Common myeloid progenitor, CD34-positive (primary cell): ENCODE measurements at regions not wholly inside any gene's neighbourhood (a gene's known extent, or its start where the extent isn't known, plus 50 kb on each side); places are given as distances from the start of the nearest gene placed in this dataset.

ENCODE experiments used
- CTCF ChIA-PET: fragments of 350-600 bp; sonication (Branson Sonifier 250); formaldehyde crosslinking; loops from one replicate; lab custom pipeline; 2021; ENCODE audit warnings: antibody characterized with exemption; lab: Charles Lee
- POLR2A ChIA-PET: fragments of 350-600 bp; sonication (Branson Sonifier 250); formaldehyde crosslinking; loops from one replicate; lab custom pipeline; 2021; ENCODE audit warnings: antibody characterized with exemption; lab: Charles Lee
- DNase-seq, 3 donors: peaks; one replicate each; pipeline versions ENCODE4 v3.0.0 to v3.0.0-alpha.2; 2013
- H3K27ac ChIP-seq, 2 experiments: 1 replicate in 1 of 2; 2 replicates in 1 of 2; pipeline ENCODE4 v1.7.0; 2013; ENCODE audit warnings: inconsistent platforms in 2 of 2, low read length in 2 of 2, mild to moderate bottlenecking in 2 of 2, low read depth in 1 of 2, moderate library complexity in 1 of 2; ENCODE audit not compliant: severe bottlenecking in 2 of 2, insufficient read depth in 1 of 2, poor library complexity in 1 of 2
- H3K27me3 ChIP-seq, 5 experiments: replicated peaks in 2 of 5; 1 replicate in 3 of 5; 2 replicates in 2 of 5; pipeline versions ENCODE4 v1.6.1 to v1.7.0; 2013; ENCODE audit warnings: low read length in 4 of 5, mild to moderate bottlenecking in 2 of 5, moderate library complexity in 2 of 5, inconsistent platforms in 1 of 5; ENCODE audit not compliant: insufficient read depth in 5 of 5, control insufficient read depth in 4 of 5
- H3K36me3 ChIP-seq, 4 experiments: 1 replicate in 2 of 4; 2 replicates in 2 of 4; pipeline versions ENCODE4 v1.6.1 to v1.7.0; 2013; ENCODE audit warnings: low read length in 3 of 4, control low read depth in 1 of 4, mild to moderate bottlenecking in 1 of 4; ENCODE audit not compliant: control insufficient read depth in 4 of 4, insufficient read depth in 4 of 4
- H3K4me1 ChIP-seq, 4 experiments: 1 replicate in 3 of 4; 2 replicates in 1 of 4; pipeline versions ENCODE4 v1.6.1 to v1.7.1; 2013; ENCODE audit warnings: low read length in 3 of 4, mild to moderate bottlenecking in 3 of 4, control low read depth in 1 of 4, inconsistent platforms in 1 of 4, moderate library complexity in 1 of 4; ENCODE audit not compliant: control insufficient read depth in 4 of 4, insufficient read depth in 4 of 4; ENCODE audit errors: control extremely low read depth in 1 of 4
- H3K4me3 ChIP-seq, 7 experiments: 1 replicate in 4 of 7; 2 replicates in 3 of 7; pipeline versions ENCODE4 v1.5.1 to v1.7.0; 2013; ENCODE audit warnings: mild to moderate bottlenecking in 7 of 7, low read length in 6 of 7, moderate library complexity in 6 of 7, inconsistent platforms in 2 of 7, low read depth in 2 of 7, control low read depth in 1 of 7; ENCODE audit not compliant: insufficient read depth in 4 of 7, control insufficient read depth in 1 of 7; ENCODE audit errors: extremely low read depth in 1 of 7
- H3K9me3 ChIP-seq, 5 experiments: 1 replicate in 4 of 5; 2 replicates in 1 of 5; pipeline versions ENCODE4 v1.6.1 to v1.7.1; 2013; ENCODE audit warnings: low read length in 4 of 5, mild to moderate bottlenecking in 2 of 5, inconsistent platforms in 1 of 5, low read depth in 1 of 5, moderate library complexity in 1 of 5; ENCODE audit not compliant: control insufficient read depth in 4 of 5, insufficient read depth in 2 of 5; ENCODE audit errors: control extremely low read depth in 1 of 5
- WGBS: methylation state at CpG from one replicate; pipeline ENCODE4 v1.1.5; 2013; ENCODE audit not compliant: insufficient coverage; 5-methylcytosine and 5-hydroxymethylcytosine counted together

GRCh38 chr13:106212386-106213010 is 323.0 kb downstream of the EFNB2 start:
- no peak for DNase-seq
- Histone ChIP-seq H3K27me3 (no peaks in the 10 kb centered on the region), H3K9me3 (no peaks in the 10 kb centered on the region), H3K4me1 (no peaks in the 10 kb centered on the region), H3K36me3 (no peaks in the 10 kb centered on the region), H3K27ac (no peak overlapping the region), H3K4me3 (no peak overlapping the region)
- ChIA-PET CTCF (interaction anchor here (0.6 to 1.0 kb wide), 2 partner anchors 25 to 427 kb away, joined by 3 to 4 read pairs; no protein-coding TSS in a partner anchor), POLR2A (interaction anchor here (0.6 kb wide), 1 partner anchor 16 kb away, joined by 3 read pairs; no protein-coding TSS in a partner anchor)
- WGBS, result 73% methylated on average over 2 of the region's 3 CpGs

- WGBS, result 100% methylated on average over 2 of the region's 3 CpGs
Observed at GRCh38 chr13:106210324-106210723, 325.1 kb downstream of the EFNB2 start.

GRCh38 chr13:106205871-106206270 is 329.6 kb downstream of the EFNB2 start:
- H3K27me3 ChIP-seq, result no peaks in the 10 kb centered on the region
- DNase-seq, result no peak
- ChIA-PET CTCF (no interaction called here), POLR2A (no interaction called here)
- no peaks in the 10 kb centered on the region for H3K36me3 ChIP-seq
- H3K27ac ChIP-seq, result no peak overlapping the region
- WGBS, result 100% methylated on average over 1 of the region's 2 CpGs
- H3K4me3 ChIP-seq, result no peak overlapping the region
- peaks cover 0 to 2% (median 0%) of the 10 kb centered on the region in 5 experiments for H3K9me3 ChIP-seq
- no peaks in the 10 kb centered on the region for H3K4me1 ChIP-seq

More at GRCh38 chr13:106210324-106210723, 325.1 kb downstream of the EFNB2 start:
- Histone ChIP-seq H3K4me1 (no peaks in the 10 kb centered on the region), H3K36me3 (no peaks in the 10 kb centered on the region), H3K9me3 (no peaks in the 10 kb centered on the region), H3K27ac (no peak overlapping the region), H3K27me3 (no peaks in the 10 kb centered on the region), H3K4me3 (no peak overlapping the region)
- ChIA-PET CTCF (no interaction called here), POLR2A (no interaction called here)
- no peak for DNase-seq

- Histone ChIP-seq H3K36me3 (no peaks in the 10 kb centered on the region), H3K27me3 (peaks cover 0 to 2% (median 0%) of the 10 kb centered on the region in 5 experiments), H3K4me3 (no peak overlapping the region), H3K9me3 (no peaks in the 10 kb centered on the region), H3K27ac (no peak overlapping the region), H3K4me1 (no peaks in the 10 kb centered on the region)
- CTCF ChIA-PET, result no interaction called here
- DNase-seq, result no peak
- WGBS, result no CpG with 5 or more reads among the region's 1 CpG
- POLR2A ChIA-PET, result no interaction called here
Observed at GRCh38 chr13:106197496-106197895, 338.0 kb downstream of the EFNB2 start.

GRCh38 chr13:106187501-106188095 is 347.9 kb downstream of the EFNB2 start:
- DNase-seq, result no peak
- 78% methylated on average over 5 of the region's 5 CpGs for WGBS
- Histone ChIP-seq H3K36me3 (no peaks in the 10 kb centered on the region), H3K4me1 (no peaks in the 10 kb centered on the region), H3K9me3 (no peaks in the 10 kb centered on the region), H3K27ac (no peak overlapping the region), H3K27me3 (no peaks in the 10 kb centered on the region), H3K4me3 (no peak overlapping the region)
- CTCF ChIA-PET, result no interaction called here
- POLR2A ChIA-PET, result no interaction called here

GRCh38 chr13:106187101-106187500 is 348.4 kb downstream of the EFNB2 start:
- 92% methylated on average over 1 of the region's 1 CpG for WGBS
- ChIA-PET CTCF (no interaction called here), POLR2A (no interaction called here)
- no peak for DNase-seq
- H3K36me3 ChIP-seq, result no peaks in the 10 kb centered on the region
- no peaks in the 10 kb centered on the region for H3K4me1 ChIP-seq
- no peaks in the 10 kb centered on the region for H3K27me3 ChIP-seq
- no peak overlapping the region for H3K4me3 ChIP-seq
- H3K9me3 ChIP-seq, result no peaks in the 10 kb centered on the region
- no peak overlapping the region for H3K27ac ChIP-seq

GRCh38 chr13:106186366-106187030 is 349.0 kb downstream of the EFNB2 start:
- CTCF ChIA-PET, result no interaction called here
- WGBS, result 95% methylated on average over 3 of the region's 3 CpGs

More at GRCh38 chr13:106186366-106187030, 349.0 kb downstream of the EFNB2 start:
- no peak for DNase-seq
- no peaks in the 10 kb centered on the region for H3K27me3 ChIP-seq
- POLR2A ChIA-PET, result no interaction called here
- H3K36me3 ChIP-seq, result no peaks in the 10 kb centered on the region
- no peaks in the 10 kb centered on the region for H3K9me3 ChIP-seq
- no peak overlapping the region for H3K4me3 ChIP-seq
- no peaks in the 10 kb centered on the region for H3K4me1 ChIP-seq
- H3K27ac ChIP-seq, result no peak overlapping the region
